ENCODE measurements at regions not wholly inside any gene's neighbourhood (a gene's known extent, or its start where the extent isn't known, plus 50 kb on each side); places are given as distances from the start of the nearest gene placed in this dataset.

DNA sequence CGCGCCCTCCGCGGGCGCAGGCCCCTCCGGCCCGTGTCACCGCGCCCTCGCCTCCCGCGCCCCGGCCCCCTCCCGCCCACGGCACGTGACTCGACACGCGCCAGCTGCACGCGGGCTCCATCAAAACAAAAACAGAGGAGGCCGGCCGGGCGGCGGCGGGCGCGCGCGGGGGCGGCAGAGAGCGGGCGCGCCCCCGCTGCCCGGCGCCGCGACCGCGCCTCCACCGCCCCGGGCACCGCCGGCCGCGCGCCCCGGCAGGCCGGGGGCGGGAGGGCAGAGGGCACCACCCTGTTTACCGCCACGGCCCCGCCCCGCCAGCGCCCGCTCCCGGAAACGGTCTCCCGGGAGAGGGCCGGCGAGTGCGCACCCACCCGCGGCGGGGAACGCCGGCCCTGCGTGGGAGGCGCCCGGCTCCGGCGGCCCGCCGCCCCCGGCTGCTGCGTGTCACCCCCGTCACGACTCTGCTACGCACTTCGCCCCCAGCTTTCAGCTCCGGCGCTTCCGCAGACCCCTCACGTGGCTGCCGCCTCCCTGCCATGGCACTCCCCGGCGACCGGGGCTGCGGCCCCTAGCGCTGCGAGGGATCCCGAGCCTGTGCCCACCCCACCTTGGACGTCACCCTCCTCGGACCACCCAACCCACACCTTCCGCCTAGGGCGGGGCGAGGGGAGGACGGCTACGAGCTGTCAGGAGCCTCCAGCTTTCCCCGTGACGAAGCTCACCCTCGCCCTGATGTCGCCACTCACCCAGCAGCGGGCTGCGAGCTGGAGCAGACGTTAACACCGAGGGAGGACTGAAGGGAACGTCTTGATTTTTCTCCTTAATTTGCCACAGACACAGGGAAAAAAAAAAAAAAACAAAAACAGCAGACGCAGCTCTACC, 221.6 kb upstream of the MKLN1 start:
- no peak for TF ChIP-seq CTCF (IDR thresholded peaks at IDR 0.05)
- TF ChIP-seq ZFX (IDR thresholded peaks at IDR 0.05; ENCODE audit: borderline replicate concordance): no peak

All from 22Rv1 (cell line).